Superior temporal gyrus (tissue), 1 donor: ENCODE measurements at regions not wholly inside any gene's neighbourhood (a gene's known extent, or its start where the extent isn't known, plus 50 kb on each side); places are given as distances from the start of the nearest gene placed in this dataset.

Experiments used
- DNase-seq: peaks from one replicate; pipeline ENCODE4 v3.0.0-alpha.2; 2016; ENCODE audit errors: extremely low spot score

- no peak for DNase-seq
These were observed 106.0 kb downstream of the ADAMTS1 start for GRCh38 chr21:26739189-26739588.

DNA sequence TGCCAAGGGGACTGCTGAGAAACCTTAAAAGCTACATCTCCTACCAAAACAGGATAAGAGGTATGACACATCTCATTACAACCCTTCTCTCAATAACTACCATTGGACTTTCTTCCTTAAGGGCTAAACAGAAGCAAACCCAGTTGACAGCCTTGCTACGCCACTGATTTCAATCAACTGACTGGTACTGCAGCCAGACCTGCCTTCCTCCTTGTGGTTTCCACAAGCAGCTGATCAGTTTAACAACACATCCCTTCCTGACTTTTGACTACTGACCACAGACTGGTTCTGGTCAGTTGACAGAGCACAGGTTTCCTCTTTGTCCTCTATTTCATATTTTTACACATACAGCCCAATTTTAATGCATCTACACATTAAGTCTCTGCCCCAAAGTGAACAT lies 108.8 kb downstream of the ADAMTS1 start:
- no peak for DNase-seq

GRCh38 chr21:26732432-26733221 lies 112.6 kb downstream of the ADAMTS1 start:
- DNase-seq, result peak; percentile 78

GRCh38 chr21:26719750-26720149 lies 125.5 kb downstream of the ADAMTS1 start:
- no peak for DNase-seq

DNA sequence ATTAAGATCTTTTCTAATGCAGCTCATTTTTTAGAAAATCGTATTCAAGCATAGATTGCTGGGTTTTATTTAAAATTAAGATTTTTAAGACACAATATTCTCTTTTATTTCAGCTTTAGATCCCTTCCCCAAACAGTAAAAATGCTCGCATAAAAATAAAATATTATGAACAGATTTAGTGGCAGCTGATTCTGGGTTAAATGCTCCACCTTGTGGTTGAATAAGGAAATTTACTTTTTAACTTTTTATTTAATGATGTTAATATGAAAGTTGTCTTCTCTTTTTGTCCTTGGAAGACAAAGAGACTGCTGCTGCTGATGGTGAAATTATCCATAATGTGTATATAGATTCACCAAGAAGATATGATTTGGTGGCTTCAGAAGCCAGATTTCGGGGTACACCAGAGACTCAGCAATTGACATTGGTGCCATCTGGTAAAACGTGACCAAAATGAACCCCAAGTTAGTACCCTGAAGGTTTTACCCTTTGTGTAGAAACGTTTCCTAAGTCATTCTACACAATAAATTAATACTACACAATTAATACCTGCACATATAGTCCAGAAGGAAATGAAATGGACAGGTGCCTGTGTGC lies 128.0 kb downstream of the ADAMTS1 start:
- DNase-seq, result peak; percentile 74

DNA sequence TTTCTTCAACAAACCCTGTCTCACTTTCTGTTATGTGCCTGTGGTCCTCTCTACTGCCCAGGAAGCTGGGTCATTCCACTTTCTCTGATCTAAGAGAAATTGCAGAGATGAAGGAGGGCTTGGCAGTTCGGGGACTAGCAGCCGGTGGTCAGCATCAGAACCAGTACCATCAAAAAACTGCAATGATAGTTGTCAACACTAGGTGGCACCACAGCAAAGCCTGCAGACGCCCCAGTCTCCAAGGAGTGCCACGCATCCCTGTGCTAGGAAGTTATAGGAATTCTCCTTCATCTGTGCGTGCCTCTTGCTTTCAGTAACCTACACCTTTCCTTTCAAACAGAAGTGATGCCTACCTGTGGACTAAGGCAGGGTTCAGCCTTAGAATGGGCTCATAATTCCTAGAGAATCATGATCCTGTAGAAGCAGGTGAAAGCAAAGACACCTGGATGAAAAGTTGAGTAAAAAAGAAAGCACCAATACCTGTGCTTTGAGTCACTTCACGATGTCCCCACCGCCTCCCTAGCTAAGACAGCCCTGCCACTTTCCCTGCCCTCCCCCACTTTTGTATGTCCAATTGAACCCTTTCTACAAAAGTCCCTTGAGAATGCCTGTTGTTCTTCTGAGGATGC lies 129.2 kb downstream of the ADAMTS1 start:
- peak; percentile 87 for DNase-seq

GRCh38 chr21:26715116-26715515 lies 130.1 kb downstream of the ADAMTS1 start:
- DNase-seq, result no peak

DNA sequence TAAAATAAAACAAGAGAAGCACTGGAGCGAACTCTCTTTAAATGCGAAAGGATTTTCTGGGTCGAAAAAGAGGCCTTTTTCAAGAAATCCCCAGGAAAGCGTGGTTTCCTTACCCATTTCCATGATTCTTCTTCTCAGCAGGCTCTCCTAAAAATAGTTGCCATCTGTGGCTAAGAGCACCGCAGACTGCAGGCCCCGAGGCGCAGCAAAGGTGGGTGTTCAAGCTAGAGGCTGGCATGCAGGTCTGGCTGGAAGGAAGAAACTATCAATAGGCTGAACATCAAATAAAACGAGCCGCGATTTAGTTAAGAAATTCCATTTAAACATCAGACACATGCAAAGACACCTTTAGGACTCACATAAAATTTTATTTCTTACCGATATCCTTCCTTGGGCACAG lies 135.1 kb downstream of the ADAMTS1 start:
- DNase-seq, result peak; percentile 20

DNA sequence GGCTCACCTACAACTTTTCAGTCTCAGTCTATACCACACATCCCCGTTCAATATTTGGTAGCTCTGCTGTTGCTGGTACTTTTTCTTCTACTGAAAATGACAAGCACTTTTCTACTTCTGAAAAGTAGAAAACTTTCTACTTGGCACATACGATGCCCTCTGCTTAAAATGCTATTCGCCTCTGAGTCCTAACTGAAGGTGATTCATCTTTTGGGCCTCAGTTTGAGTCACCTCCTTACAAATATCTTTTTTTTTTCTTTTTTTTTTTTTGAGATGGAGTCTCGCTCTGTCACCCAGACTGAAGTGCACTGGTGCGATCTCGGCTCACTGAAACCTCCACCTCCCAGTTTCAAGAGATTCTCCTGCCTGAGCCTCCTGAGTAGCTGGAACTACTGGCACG lies 136.0 kb upstream of the CYYR1 start:
- no peak for DNase-seq

- no peak for DNase-seq
These were observed 135.2 kb upstream of the CYYR1 start for GRCh38 chr21:26708223-26708800.

DNA sequence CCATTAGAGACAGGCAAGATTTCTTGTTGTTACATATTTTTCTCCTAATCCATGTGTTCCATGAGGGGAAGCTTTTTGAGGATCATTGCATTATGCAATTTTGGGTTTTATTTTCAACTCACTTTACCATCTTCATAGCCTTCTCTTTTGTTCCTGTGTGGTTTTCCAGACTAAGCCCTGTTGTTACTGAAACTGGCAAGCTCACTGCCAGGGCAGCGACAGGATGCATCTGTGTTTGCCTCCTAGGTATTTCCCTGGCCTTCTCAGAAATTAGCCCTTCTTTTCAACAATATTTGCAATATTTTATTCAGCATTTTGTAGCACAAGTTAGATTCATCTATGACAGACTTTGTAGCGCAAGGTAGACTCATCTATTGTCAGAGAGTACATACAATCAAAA lies 134.2 kb upstream of the CYYR1 start:
- no peak for DNase-seq

GRCh38 chr21:26698416-26698815 lies 125.3 kb upstream of the CYYR1 start:
- DNase-seq, result no peak

- DNase-seq, result no peak
These were observed 118.3 kb upstream of the CYYR1 start for GRCh38 chr21:26691416-26691815.

DNA sequence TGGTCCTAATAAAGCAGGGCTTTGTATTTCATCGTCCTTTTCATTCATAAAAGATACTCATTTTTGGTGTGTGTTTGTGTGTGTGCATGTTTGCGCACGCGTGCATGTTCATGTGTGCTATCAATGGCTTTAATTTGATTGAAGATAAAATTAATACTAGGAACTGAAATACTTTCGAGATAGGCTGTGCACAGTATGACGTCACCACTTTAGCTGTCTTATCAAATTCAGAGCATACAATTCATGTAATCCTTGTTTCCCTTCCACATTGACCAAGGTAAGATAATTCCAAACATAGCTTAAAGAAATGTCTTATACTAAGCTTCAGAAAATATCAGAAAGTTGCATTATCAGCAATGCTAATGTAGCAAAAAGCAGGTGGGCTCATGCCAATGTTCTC lies 113.6 kb upstream of the CYYR1 start:
- DNase-seq, result no peak

DNA sequence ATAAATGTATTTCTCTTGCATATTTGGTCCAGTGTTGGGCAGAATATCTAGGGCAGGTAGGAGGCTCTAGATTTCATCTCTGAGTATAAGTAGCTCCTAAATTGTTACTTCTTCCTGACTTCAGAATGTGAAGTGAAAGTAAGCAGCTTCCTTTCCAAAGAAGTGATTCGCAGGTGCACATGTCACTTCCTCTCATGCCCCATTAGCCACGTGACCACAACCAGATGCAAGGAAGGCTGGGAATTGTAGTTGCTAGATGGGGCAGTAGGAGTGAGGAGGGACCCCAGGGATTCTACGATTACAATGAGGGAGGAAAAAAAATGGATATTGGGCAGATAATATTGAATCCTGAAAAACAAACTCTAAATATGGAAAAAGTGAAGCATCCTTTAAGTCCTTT lies 113.2 kb upstream of the CYYR1 start:
- no peak for DNase-seq

GRCh38 chr21:26684889-26685288 lies 111.8 kb upstream of the CYYR1 start:
- DNase-seq, result no peak

- no peak for DNase-seq
These were observed 110.9 kb upstream of the CYYR1 start for GRCh38 chr21:26683996-26684395.

- no peak for DNase-seq
These were observed 106.2 kb upstream of the CYYR1 start for GRCh38 chr21:26679284-26679683.

DNA sequence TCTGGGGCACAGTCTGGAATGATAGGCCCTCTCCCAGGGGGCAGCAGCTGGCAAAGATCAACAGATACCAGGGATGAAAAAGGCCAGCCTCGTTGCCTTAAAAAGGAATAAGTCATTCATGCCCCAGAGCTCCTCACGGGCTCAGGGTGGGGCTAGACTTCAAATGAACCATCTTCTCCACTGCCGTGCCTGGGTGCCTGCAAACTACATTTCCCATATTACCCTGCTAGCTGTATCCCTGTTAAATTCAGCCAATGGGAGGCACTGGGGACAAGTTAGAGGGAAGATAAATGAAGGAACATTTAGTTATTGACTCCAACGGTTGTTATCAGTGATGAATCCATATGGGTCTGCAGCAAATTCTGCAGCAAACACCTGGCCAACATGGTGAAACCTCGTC lies 101.2 kb upstream of the CYYR1 start:
- DNase-seq, result no peak

DNA sequence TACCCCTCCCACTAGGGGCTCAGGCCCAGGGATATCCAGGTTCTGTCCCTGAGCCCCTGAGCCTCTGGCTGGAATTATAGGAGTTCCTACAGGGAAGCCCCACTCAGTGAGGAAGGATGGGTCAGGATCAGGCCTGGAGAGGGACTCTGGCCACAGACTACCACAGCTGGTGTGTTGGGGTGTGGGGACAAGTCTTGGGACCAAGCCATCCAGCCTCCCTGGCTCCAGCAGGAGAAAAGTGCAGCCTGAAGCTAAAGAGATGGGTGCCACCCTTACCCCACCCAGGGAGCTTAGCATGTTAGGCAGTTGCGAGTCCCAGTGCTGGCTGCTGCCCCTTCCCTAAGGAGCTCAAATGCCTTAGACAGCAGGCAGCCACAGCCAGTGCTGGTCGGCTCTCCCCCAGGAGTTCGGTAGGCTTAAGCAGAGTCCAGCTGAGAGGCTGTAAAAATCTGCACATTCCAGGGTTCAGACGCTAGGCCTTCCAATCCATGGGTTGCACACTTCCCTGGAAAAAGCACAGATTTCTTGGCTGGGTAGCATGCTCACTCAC lies 96.2 kb upstream of the CYYR1 start:
- no peak for DNase-seq

- no peak for DNase-seq
These were observed 86.7 kb upstream of the CYYR1 start for GRCh38 chr21:26659757-26660156.

GRCh38 chr21:26659182-26659581 lies 86.1 kb upstream of the CYYR1 start:
- no peak for DNase-seq

GRCh38 chr21:26655460-26655859 lies 82.4 kb upstream of the CYYR1 start:
- DNase-seq, result no peak
